IPS-18a (cell line): ENCODE measurements at regions not wholly inside any gene's neighbourhood (a gene's known extent, or its start where the extent isn't known, plus 50 kb on each side); places are given as distances from the start of the nearest gene placed in this dataset.
"Not testable (repeated sequence)": the region's sequence is repeated elsewhere in the genome, so short reads cannot be mapped to it uniquely, and the experiment has no call there.

ENCODE experiments used
- H3K27ac ChIP-seq: one replicate; pipeline ENCODE4 v1.5.1; 2013; ENCODE audit warnings: low read length
- H3K27me3 ChIP-seq: one replicate; pipeline ENCODE4 v1.6.1; 2013; ENCODE audit warnings: mild to moderate bottlenecking, low read length; ENCODE audit not compliant: control insufficient read depth, insufficient read depth
- H3K36me3 ChIP-seq: one replicate; pipeline ENCODE4 v1.6.1; 2013; ENCODE audit warnings: low read depth, low read length; ENCODE audit not compliant: control insufficient read depth
- H3K4me1 ChIP-seq: one replicate; pipeline ENCODE4 v1.6.1; 2013; ENCODE audit warnings: low read depth, low read length; ENCODE audit not compliant: control insufficient read depth
- H3K4me3 ChIP-seq: one replicate; pipeline ENCODE4 v1.5.1; 2013; ENCODE audit warnings: low read length
- H3K9ac ChIP-seq: one replicate; pipeline ENCODE4 v1.6.1; 2013; ENCODE audit warnings: mild to moderate bottlenecking, low read length, moderate library complexity
- H3K9me3 ChIP-seq: one replicate; pipeline ENCODE4 v1.6.1; 2013; ENCODE audit warnings: low read depth, low read length; ENCODE audit not compliant: control insufficient read depth

- H3K27ac ChIP-seq = no peak overlapping the region
Observed at GRCh38 chr21:35565204-35565611, 495.1 kb downstream of the SETD4 start.

DNA sequence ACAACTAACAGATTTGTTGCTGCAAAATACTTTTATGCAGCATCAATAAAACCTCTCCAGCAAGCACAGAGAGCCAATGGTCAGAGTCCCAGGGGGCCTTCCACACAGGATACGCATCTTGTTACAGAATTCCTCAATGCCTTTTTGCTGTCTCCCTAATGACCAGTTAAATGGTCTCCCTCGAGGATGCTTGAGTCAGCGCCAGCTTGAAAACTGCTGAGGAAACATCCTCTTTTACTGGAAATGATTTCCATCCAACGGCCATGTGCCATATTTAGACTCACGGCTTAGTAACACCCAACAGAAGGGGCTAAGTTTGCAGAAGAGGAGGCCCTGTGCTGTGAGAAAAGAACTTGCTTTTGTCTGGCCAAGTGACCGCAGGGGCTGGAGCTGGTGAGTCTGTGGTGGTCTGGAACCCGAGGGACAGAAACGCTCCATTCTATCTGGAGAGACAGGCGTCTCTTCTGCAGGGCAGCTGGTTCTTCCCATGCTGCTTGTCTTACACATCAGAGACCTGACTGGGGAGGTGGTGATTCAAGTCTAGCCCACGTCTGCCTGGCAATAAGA, 496.4 kb downstream of the SETD4 start:
- Histone ChIP-seq H3K27me3 (no peaks in the 10 kb centered on the region), H3K9me3 (no peaks in the 10 kb centered on the region), H3K36me3 (no peaks in the 10 kb centered on the region), H3K27ac (no peak overlapping the region), H3K9ac (no peak overlapping the region), H3K4me3 (no peak overlapping the region), H3K4me1 (peaks cover 3% of the 10 kb centered on the region)

More at GRCh38 chr21:35565204-35565611, 495.1 kb downstream of the SETD4 start:
- Histone ChIP-seq H3K4me1 (peaks cover 3% of the 10 kb centered on the region), H3K27me3 (no peaks in the 10 kb centered on the region), H3K36me3 (no peaks in the 10 kb centered on the region), H3K4me3 (no peak overlapping the region), H3K9ac (no peak overlapping the region), H3K9me3 (no peaks in the 10 kb centered on the region)

DNA sequence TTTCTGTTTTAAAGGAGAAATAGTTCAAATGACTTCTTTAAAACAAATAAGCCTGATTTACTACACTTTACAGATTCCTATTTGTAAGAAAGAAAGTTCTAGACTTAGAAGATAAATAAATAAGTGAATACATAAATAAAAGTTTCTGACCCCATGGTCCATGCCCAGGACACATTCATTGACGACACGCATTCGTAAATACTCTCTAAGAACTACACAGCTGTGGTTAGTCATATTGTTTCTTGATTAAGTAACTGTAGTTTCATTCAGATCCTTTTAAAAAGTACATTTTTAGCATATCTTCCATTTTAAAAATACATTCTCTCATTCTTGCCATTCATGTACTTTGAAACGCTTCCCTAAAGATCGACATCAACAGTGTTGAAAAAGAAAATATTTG, 497.4 kb downstream of the SETD4 start:
- H3K9me3 ChIP-seq = no peaks in the 10 kb centered on the region
- peaks cover 3% of the 10 kb centered on the region for H3K4me1 ChIP-seq
- no peaks in the 10 kb centered on the region for H3K36me3 ChIP-seq
- H3K27ac ChIP-seq = no peak overlapping the region
- H3K27me3 ChIP-seq = no peaks in the 10 kb centered on the region
- no peak overlapping the region for H3K4me3 ChIP-seq
- no peak overlapping the region for H3K9ac ChIP-seq

- H3K36me3 ChIP-seq = no peaks in the 10 kb centered on the region
- H3K9ac ChIP-seq = no peak overlapping the region
- peaks cover 3% of the 10 kb centered on the region for H3K4me1 ChIP-seq
- H3K27ac ChIP-seq = no peak overlapping the region
- H3K27me3 ChIP-seq = no peaks in the 10 kb centered on the region
- H3K9me3 ChIP-seq = no peaks in the 10 kb centered on the region
- no peak overlapping the region for H3K4me3 ChIP-seq
Observed at GRCh38 chr21:35561116-35561515, 499.2 kb downstream of the SETD4 start.

- Histone ChIP-seq H3K27ac (no peak overlapping the region), H3K36me3 (no peaks in the 10 kb centered on the region), H3K27me3 (no peaks in the 10 kb centered on the region), H3K4me3 (no peak overlapping the region), H3K9ac (no peak overlapping the region), H3K4me1 (no peaks in the 10 kb centered on the region), H3K9me3 (no peaks in the 10 kb centered on the region)
Observed at GRCh38 chr21:35559829-35560225, 500.5 kb downstream of the SETD4 start.

DNA sequence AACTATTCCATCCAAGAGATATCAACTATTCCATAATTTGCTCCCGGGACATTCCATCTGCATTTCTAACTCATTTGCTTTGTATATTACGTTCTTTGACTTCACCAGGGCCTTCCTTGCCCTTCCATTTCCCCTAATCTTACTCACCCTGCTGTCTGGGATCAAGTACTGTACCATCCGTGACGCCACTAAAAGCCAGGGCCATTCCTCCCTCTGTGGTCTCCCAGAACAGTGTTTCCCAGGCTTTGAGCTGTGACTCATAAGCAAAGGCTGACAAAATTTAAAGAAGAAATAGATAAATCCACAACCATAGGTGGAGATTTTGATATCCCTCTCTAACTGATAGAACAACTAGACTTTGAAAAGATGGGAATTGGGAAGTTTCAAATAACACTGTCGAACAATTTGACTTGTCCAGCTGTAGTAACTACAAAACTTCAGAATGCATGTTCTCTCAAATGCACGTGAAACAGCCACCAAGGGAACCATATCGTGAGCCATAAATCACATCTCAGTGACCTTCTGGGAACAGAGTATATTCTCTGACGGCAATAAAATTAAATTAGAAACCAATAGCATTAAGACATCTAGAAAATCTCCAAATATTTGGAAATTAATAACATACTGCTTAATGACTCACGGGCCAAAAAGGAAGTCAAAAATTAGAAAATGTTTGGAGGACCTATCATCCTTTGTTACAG, 501.0 kb downstream of the SETD4 start:
- Histone ChIP-seq H3K27me3 (no peaks in the 10 kb centered on the region), H3K27ac (no peak overlapping the region), H3K4me3 (no peak overlapping the region), H3K9me3 (no peaks in the 10 kb centered on the region), H3K36me3 (no peaks in the 10 kb centered on the region), H3K4me1 (no peaks in the 10 kb centered on the region), H3K9ac (no peak overlapping the region)

GRCh38 chr21:35556536-35556935, 503.8 kb downstream of the SETD4 start:
- H3K36me3 ChIP-seq = no peaks in the 10 kb centered on the region
- no peaks in the 10 kb centered on the region for H3K9me3 ChIP-seq
- no peak overlapping the region for H3K4me3 ChIP-seq
- H3K4me1 ChIP-seq = no peaks in the 10 kb centered on the region
- no peak overlapping the region for H3K9ac ChIP-seq
- no peaks in the 10 kb centered on the region for H3K27me3 ChIP-seq
- no peak overlapping the region for H3K27ac ChIP-seq

- H3K9me3 ChIP-seq, H3K27ac ChIP-seq, H3K4me1 ChIP-seq, H3K27me3 ChIP-seq, H3K36me3 ChIP-seq, H3K9ac ChIP-seq, H3K4me3 ChIP-seq: not testable (repeated sequence)
Observed at GRCh38 chr21:35552483-35552882, 503.4 kb upstream of the RUNX1 start.

DNA sequence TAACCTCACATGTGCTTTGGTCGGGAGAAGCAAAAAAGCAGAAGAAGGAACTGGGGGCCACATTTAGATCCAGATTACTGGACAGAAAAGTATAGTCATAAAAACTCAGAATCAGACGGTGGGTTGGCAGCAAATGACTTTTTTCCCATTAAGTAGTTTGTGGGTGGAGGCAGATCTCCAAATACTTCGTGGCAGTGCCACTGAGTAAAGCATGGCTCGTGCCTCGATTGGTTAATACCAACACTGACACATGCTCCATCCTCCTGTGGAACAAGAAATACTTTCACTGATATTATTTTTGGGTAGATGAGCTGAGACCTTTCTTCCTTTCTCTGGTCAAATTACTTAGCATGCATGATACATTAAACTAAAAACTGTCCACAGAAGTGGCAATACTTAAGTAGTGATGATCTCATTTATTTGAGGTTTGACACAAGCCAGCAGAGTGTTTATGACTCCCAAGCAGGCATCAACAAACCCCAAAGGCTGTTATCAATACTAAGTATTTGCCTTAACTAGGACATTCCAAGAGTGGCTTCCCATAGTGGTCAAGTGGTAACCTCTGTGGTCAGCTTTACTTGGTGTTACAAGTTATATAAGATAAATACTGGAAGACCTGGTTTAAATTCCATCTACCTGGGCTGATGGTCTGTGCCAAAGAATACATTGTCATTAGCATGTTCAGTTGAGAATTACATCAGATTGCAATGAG, 500.0 kb upstream of the RUNX1 start:
- Histone ChIP-seq H3K4me3 (no peak overlapping the region), H3K9me3 (no peaks in the 10 kb centered on the region), H3K27me3 (no peaks in the 10 kb centered on the region), H3K9ac (no peak overlapping the region), H3K4me1 (no peaks in the 10 kb centered on the region), H3K27ac (no peak overlapping the region), H3K36me3 (no peaks in the 10 kb centered on the region)

DNA sequence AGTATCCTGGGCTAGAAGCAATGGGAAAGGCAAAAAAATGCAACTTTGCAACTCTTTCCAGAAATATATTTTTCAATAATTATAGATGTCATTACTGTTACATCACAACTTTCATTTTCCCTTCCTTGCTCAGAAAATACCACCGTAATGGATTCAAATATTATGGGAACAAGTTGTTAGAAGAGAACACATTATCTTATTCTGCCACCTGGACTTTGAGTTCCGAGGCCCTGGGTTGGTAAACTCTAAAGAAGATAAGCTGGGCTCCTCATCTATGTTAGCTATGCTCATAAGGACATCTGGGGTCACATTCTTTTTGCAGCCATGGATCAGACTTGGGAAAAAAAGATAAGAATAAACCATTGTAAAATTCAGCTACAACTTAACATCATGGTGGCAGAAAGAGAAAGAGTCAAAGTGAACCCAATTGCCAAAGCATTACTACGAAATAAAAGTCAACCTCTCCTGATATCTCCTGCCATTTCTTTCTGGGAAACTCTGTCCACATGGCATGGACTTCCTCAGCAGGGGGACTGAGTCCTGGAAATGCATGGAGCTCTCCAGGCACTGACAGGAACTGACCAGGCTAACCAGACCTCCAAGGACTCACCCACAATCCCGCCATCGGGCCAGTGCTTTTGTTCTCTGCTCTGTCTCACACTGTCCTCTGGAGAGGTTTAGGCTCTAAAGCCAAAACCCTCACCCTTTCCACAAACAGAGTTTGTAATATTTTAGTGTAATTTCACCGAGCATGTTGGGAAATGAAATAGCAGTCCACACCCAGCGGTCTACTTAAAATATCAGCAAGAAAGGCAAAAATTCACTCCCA, 499.1 kb upstream of the RUNX1 start:
- Histone ChIP-seq H3K27ac (no peak overlapping the region), H3K9ac (no peak overlapping the region), H3K27me3 (no peaks in the 10 kb centered on the region), H3K4me1 (no peaks in the 10 kb centered on the region), H3K36me3 (no peaks in the 10 kb centered on the region), H3K9me3 (no peaks in the 10 kb centered on the region), H3K4me3 (no peak overlapping the region)

- H3K36me3 ChIP-seq = no peaks in the 10 kb centered on the region
- no peak overlapping the region for H3K27ac ChIP-seq
- no peaks in the 10 kb centered on the region for H3K4me1 ChIP-seq
- H3K9ac ChIP-seq = no peak overlapping the region
- no peaks in the 10 kb centered on the region for H3K27me3 ChIP-seq
- H3K9me3 ChIP-seq = no peaks in the 10 kb centered on the region
- no peak overlapping the region for H3K4me3 ChIP-seq
Observed at GRCh38 chr21:35543746-35544145, 494.6 kb upstream of the RUNX1 start.
